ENCODE measurements at regions not wholly inside any gene's neighbourhood (a gene's known extent, or its start where the extent isn't known, plus 50 kb on each side); places are given as distances from the start of the nearest gene placed in this dataset.

GRCh38 chr9:118527261-118527660 is 823.1 kb downstream of the TLR4 start:
- Histone ChIP-seq H3K27ac (ENCODE audit: low read length) (no peak overlapping the region), H3K27me3 (ENCODE audit: control insufficient read depth in 1 of 2, insufficient read depth in 2 of 2, low read length in 2 of 2) (no peaks in the 10 kb centered on the region), H3K36me3 (ENCODE audit: control insufficient read depth in 2 of 2, insufficient read depth in 2 of 2, low read length in 2 of 2) (no peaks in the 10 kb centered on the region), H3K9me3 (ENCODE audit: control insufficient read depth in 2 of 2, low read length in 2 of 2) (no peaks in the 10 kb centered on the region), H3K4me1 (ENCODE audit: control insufficient read depth, insufficient read depth, low read length) (no peaks in the 10 kb centered on the region), H3K9ac (ENCODE audit: low read length in 2 of 2) (no peak overlapping the region), H3K4me3 (ENCODE audit: low read length in 2 of 2) (no peak overlapping the region)

- H3K27me3 ChIP-seq (ENCODE audit: control insufficient read depth in 1 of 2, insufficient read depth in 2 of 2, low read length in 2 of 2): no peaks in the 10 kb centered on the region
- H3K36me3 ChIP-seq (ENCODE audit: control insufficient read depth in 2 of 2, insufficient read depth in 2 of 2, low read length in 2 of 2): no peaks in the 10 kb centered on the region
- no peaks in the 10 kb centered on the region for H3K9me3 ChIP-seq (ENCODE audit: control insufficient read depth in 2 of 2, low read length in 2 of 2)
- no peak overlapping the region for H3K9ac ChIP-seq (ENCODE audit: low read length in 2 of 2)
- no peak overlapping the region for H3K27ac ChIP-seq (ENCODE audit: low read length)
- H3K4me1 ChIP-seq (ENCODE audit: control insufficient read depth, insufficient read depth, low read length): no peaks in the 10 kb centered on the region
- H3K4me3 ChIP-seq (ENCODE audit: low read length in 2 of 2): no peak overlapping the region
These were observed 825.0 kb downstream of the TLR4 start for GRCh38 chr9:118529210-118529609.

GRCh38 chr9:118529624-118530214 is 825.5 kb downstream of the TLR4 start:
- no peaks in the 10 kb centered on the region for H3K27me3 ChIP-seq (ENCODE audit: control insufficient read depth in 1 of 2, insufficient read depth in 2 of 2, low read length in 2 of 2)
- H3K9ac ChIP-seq (ENCODE audit: low read length in 2 of 2): no peak overlapping the region
- no peak overlapping the region for H3K4me3 ChIP-seq (ENCODE audit: low read length in 2 of 2)
- H3K27ac ChIP-seq (ENCODE audit: low read length): no peak overlapping the region
- no peaks in the 10 kb centered on the region for H3K9me3 ChIP-seq (ENCODE audit: control insufficient read depth in 2 of 2, low read length in 2 of 2)
- H3K36me3 ChIP-seq (ENCODE audit: control insufficient read depth in 2 of 2, insufficient read depth in 2 of 2, low read length in 2 of 2): no peaks in the 10 kb centered on the region
- H3K4me1 ChIP-seq (ENCODE audit: control insufficient read depth, insufficient read depth, low read length): no peaks in the 10 kb centered on the region

- H3K4me3 ChIP-seq (ENCODE audit: low read length in 2 of 2): no peak overlapping the region
- H3K9me3 ChIP-seq (ENCODE audit: control insufficient read depth in 2 of 2, low read length in 2 of 2): no peaks in the 10 kb centered on the region
- no peaks in the 10 kb centered on the region for H3K27me3 ChIP-seq (ENCODE audit: control insufficient read depth in 1 of 2, insufficient read depth in 2 of 2, low read length in 2 of 2)
- H3K9ac ChIP-seq (ENCODE audit: low read length in 2 of 2): no peak overlapping the region
- no peaks in the 10 kb centered on the region for H3K4me1 ChIP-seq (ENCODE audit: control insufficient read depth, insufficient read depth, low read length)
- no peaks in the 10 kb centered on the region for H3K36me3 ChIP-seq (ENCODE audit: control insufficient read depth in 2 of 2, insufficient read depth in 2 of 2, low read length in 2 of 2)
- H3K27ac ChIP-seq (ENCODE audit: low read length): no peak overlapping the region
These were observed 828.4 kb downstream of the TLR4 start for GRCh38 chr9:118532592-118532991.

GRCh38 chr9:118533101-118533500 is 828.9 kb downstream of the TLR4 start:
- no peaks in the 10 kb centered on the region for H3K9me3 ChIP-seq (ENCODE audit: control insufficient read depth in 2 of 2, low read length in 2 of 2)
- no peak overlapping the region for H3K4me3 ChIP-seq (ENCODE audit: low read length in 2 of 2)
- H3K9ac ChIP-seq (ENCODE audit: low read length in 2 of 2): no peak overlapping the region
- H3K27me3 ChIP-seq (ENCODE audit: control insufficient read depth in 1 of 2, insufficient read depth in 2 of 2, low read length in 2 of 2): no peaks in the 10 kb centered on the region
- no peak overlapping the region for H3K27ac ChIP-seq (ENCODE audit: low read length)
- no peaks in the 10 kb centered on the region for H3K36me3 ChIP-seq (ENCODE audit: control insufficient read depth in 2 of 2, insufficient read depth in 2 of 2, low read length in 2 of 2)
- H3K4me1 ChIP-seq (ENCODE audit: control insufficient read depth, insufficient read depth, low read length): no peaks in the 10 kb centered on the region

GRCh38 chr9:118533850-118534249 is 829.6 kb downstream of the TLR4 start:
- H3K9ac ChIP-seq (ENCODE audit: low read length in 2 of 2): no peak overlapping the region
- H3K27me3 ChIP-seq (ENCODE audit: control insufficient read depth in 1 of 2, insufficient read depth in 2 of 2, low read length in 2 of 2): no peaks in the 10 kb centered on the region
- H3K4me1 ChIP-seq (ENCODE audit: control insufficient read depth, insufficient read depth, low read length): no peaks in the 10 kb centered on the region
- no peaks in the 10 kb centered on the region for H3K36me3 ChIP-seq (ENCODE audit: control insufficient read depth in 2 of 2, insufficient read depth in 2 of 2, low read length in 2 of 2)
- H3K27ac ChIP-seq (ENCODE audit: low read length): no peak overlapping the region
- H3K9me3 ChIP-seq (ENCODE audit: control insufficient read depth in 2 of 2, low read length in 2 of 2): no peaks in the 10 kb centered on the region
- no peak overlapping the region for H3K4me3 ChIP-seq (ENCODE audit: low read length in 2 of 2)

- no peaks in the 10 kb centered on the region for H3K9me3 ChIP-seq (ENCODE audit: control insufficient read depth in 2 of 2, low read length in 2 of 2)
- H3K27ac ChIP-seq (ENCODE audit: low read length): no peak overlapping the region
- no peaks in the 10 kb centered on the region for H3K27me3 ChIP-seq (ENCODE audit: control insufficient read depth in 1 of 2, insufficient read depth in 2 of 2, low read length in 2 of 2)
- no peak overlapping the region for H3K9ac ChIP-seq (ENCODE audit: low read length in 2 of 2)
- H3K4me1 ChIP-seq (ENCODE audit: control insufficient read depth, insufficient read depth, low read length): no peaks in the 10 kb centered on the region
- H3K36me3 ChIP-seq (ENCODE audit: control insufficient read depth in 2 of 2, insufficient read depth in 2 of 2, low read length in 2 of 2): no peaks in the 10 kb centered on the region
- no peak overlapping the region for H3K4me3 ChIP-seq (ENCODE audit: low read length in 2 of 2)
These were observed 832.0 kb downstream of the TLR4 start for GRCh38 chr9:118536153-118536552.

GRCh38 chr9:118538959-118539358 is 830.3 kb downstream of the BRINP1 start:
- Histone ChIP-seq H3K4me3 (ENCODE audit: low read length in 2 of 2) (no peak overlapping the region), H3K27ac (ENCODE audit: low read length) (no peak overlapping the region), H3K9me3 (ENCODE audit: control insufficient read depth in 2 of 2, low read length in 2 of 2) (no peaks in the 10 kb centered on the region), H3K27me3 (ENCODE audit: control insufficient read depth in 1 of 2, insufficient read depth in 2 of 2, low read length in 2 of 2) (no peaks in the 10 kb centered on the region), H3K4me1 (ENCODE audit: control insufficient read depth, insufficient read depth, low read length) (no peaks in the 10 kb centered on the region), H3K9ac (ENCODE audit: low read length in 2 of 2) (no peak overlapping the region), H3K36me3 (ENCODE audit: control insufficient read depth in 2 of 2, insufficient read depth in 2 of 2, low read length in 2 of 2) (no peaks in the 10 kb centered on the region)

- no peak overlapping the region for H3K27ac ChIP-seq (ENCODE audit: low read length)
- H3K27me3 ChIP-seq (ENCODE audit: control insufficient read depth in 1 of 2, insufficient read depth in 2 of 2, low read length in 2 of 2): no peaks in the 10 kb centered on the region
- no peaks in the 10 kb centered on the region for H3K4me1 ChIP-seq (ENCODE audit: control insufficient read depth, insufficient read depth, low read length)
- no peaks in the 10 kb centered on the region for H3K36me3 ChIP-seq (ENCODE audit: control insufficient read depth in 2 of 2, insufficient read depth in 2 of 2, low read length in 2 of 2)
- H3K9me3 ChIP-seq (ENCODE audit: control insufficient read depth in 2 of 2, low read length in 2 of 2): peaks cover 0 to 2% of the 10 kb centered on the region in 2 donors
- H3K9ac ChIP-seq (ENCODE audit: low read length in 2 of 2): no peak overlapping the region
- no peak overlapping the region for H3K4me3 ChIP-seq (ENCODE audit: low read length in 2 of 2)
These were observed 815.8 kb downstream of the BRINP1 start for GRCh38 chr9:118553465-118553864.

- H3K27me3 ChIP-seq (ENCODE audit: control insufficient read depth in 1 of 2, insufficient read depth in 2 of 2, low read length in 2 of 2): no peaks in the 10 kb centered on the region
- peaks cover 0 to 2% of the 10 kb centered on the region in 2 donors for H3K9me3 ChIP-seq (ENCODE audit: control insufficient read depth in 2 of 2, low read length in 2 of 2)
- H3K27ac ChIP-seq (ENCODE audit: low read length): no peak overlapping the region
- no peaks in the 10 kb centered on the region for H3K36me3 ChIP-seq (ENCODE audit: control insufficient read depth in 2 of 2, insufficient read depth in 2 of 2, low read length in 2 of 2)
- H3K4me3 ChIP-seq (ENCODE audit: low read length in 2 of 2): no peak overlapping the region
- no peak overlapping the region for H3K9ac ChIP-seq (ENCODE audit: low read length in 2 of 2)
- no peaks in the 10 kb centered on the region for H3K4me1 ChIP-seq (ENCODE audit: control insufficient read depth, insufficient read depth, low read length)
These were observed 814.2 kb downstream of the BRINP1 start for GRCh38 chr9:118554987-118555386.

- Histone ChIP-seq H3K27ac (ENCODE audit: low read length) (no peak overlapping the region), H3K36me3 (ENCODE audit: control insufficient read depth in 2 of 2, insufficient read depth in 2 of 2, low read length in 2 of 2) (no peaks in the 10 kb centered on the region), H3K9me3 (ENCODE audit: control insufficient read depth in 2 of 2, low read length in 2 of 2) (peaks cover 0 to 2% of the 10 kb centered on the region in 2 donors), H3K4me1 (ENCODE audit: control insufficient read depth, insufficient read depth, low read length) (no peaks in the 10 kb centered on the region), H3K9ac (ENCODE audit: low read length in 2 of 2) (no peak overlapping the region), H3K27me3 (ENCODE audit: control insufficient read depth in 1 of 2, insufficient read depth in 2 of 2, low read length in 2 of 2) (no peaks in the 10 kb centered on the region), H3K4me3 (ENCODE audit: low read length in 2 of 2) (no peak overlapping the region)
These were observed 811.2 kb downstream of the BRINP1 start for GRCh38 chr9:118558026-118558425.

All from stomach smooth muscle (tissue), 2 donors.